PFSK-1 (cell line): ENCODE measurements at regions not wholly inside any gene's neighbourhood (a gene's known extent, or its start where the extent isn't known, plus 50 kb on each side); places are given as distances from the start of the nearest gene placed in this dataset.

ENCODE experiments used
- FOXP2 ChIP-seq: optimal IDR thresholded peaks from 2 replicates; pipeline ENCODE3; 2011; ENCODE audit warnings: borderline replicate concordance, control low read depth, inconsistent platforms; ENCODE audit not compliant: insufficient read depth; ENCODE audit errors: extremely low read length, extremely low read depth
- POLR2AphosphoS5 ChIP-seq: IDR thresholded peaks from 2 replicates; pipeline ENCODE4 v1.6.1; 2012; ENCODE audit warnings: low read depth, mild to moderate bottlenecking, control low read depth, low read length, moderate library complexity
- SIN3A ChIP-seq: IDR thresholded peaks from 2 replicates; pipeline ENCODE4 v1.6.1; 2012; ENCODE audit warnings: mild to moderate bottlenecking, low read length, moderate library complexity, borderline replicate concordance; ENCODE audit not compliant: insufficient read depth
- TAF1 ChIP-seq: IDR thresholded peaks from 2 replicates; pipeline ENCODE4 v1.6.1; 2012; ENCODE audit warnings: low read length, control low read depth, borderline replicate concordance; ENCODE audit not compliant: insufficient read depth
- TF ChIP-seq, protein P1 (sequence below), 2 experiments: IDR thresholded peaks; 2 replicates each; pipeline versions ENCODE4 v1.6.1 to v1.8.0; 2011 to 2012; ENCODE audit warnings: low read depth in 2 of 2, low read length in 2 of 2, control low read depth in 1 of 2, inconsistent platforms in 1 of 2, mild to moderate bottlenecking in 1 of 2, moderate library complexity in 1 of 2; ENCODE audit not compliant: insufficient read depth in 1 of 2

DNA sequence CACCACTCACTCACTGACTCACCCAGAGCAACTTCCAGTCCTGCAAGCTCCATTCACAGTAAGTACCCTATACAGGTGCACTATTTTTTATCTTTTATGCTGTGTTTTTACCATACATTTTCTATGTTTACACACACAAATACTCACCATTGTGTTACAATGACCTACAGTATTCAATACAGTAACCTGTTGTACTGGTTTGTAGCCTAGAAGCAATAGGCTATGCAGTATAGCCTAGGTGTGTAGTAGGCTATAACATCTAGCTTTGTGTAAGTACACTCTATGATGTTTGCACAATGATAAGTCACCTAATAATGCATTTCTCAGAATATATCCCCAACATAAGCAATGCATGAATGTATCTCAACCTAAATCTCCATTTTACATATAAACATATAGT is 541.1 kb downstream of the NR2F1-AS1 start:
- no peak for TF ChIP-seq SIN3A

DNA sequence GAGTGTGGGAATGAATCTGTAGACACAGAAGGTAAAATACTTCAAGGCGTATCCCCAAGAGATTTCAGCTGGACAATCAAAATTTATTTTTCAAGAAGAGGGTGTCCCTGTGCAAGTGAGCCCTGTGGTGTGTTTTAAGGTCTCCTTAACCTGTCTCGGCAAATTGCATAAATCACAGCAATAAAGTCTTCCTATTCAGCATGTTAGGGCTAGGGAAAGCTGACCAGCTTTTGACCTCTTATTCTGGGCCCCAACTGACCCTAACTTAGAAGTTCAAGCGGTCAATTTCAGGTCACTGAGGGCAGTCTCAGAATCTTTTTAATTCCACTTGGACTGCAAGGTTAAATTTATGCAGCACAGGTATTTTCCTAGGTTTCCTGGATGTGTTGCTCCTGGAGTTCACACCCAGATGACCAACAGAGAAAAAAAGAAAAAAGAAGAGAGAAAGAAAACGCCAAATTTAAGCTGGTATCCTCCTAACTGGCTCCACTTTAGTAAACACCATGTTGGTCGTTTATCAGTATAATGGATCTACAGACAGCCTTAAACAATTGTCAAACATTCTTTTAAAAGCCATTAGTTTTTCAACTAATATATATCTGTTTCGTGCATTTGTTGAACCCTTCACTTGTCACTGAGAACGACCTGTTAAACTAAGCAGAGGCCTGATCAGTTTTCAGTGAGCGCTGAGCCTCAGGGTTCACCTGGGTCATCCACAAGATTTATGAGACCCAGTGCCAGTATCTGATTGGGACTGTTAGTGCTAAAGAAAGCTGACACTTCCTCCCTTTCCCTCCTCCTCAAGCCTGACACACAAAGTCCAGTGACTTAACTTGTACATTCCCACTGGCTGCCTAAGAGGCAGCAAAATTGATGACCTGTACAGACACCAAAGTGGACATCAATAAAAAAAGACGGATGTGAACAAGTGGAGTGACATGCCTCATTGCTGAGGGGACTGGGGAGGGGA is 546.1 kb downstream of the NR2F1-AS1 start:
- TF ChIP-seq, protein P1, sequence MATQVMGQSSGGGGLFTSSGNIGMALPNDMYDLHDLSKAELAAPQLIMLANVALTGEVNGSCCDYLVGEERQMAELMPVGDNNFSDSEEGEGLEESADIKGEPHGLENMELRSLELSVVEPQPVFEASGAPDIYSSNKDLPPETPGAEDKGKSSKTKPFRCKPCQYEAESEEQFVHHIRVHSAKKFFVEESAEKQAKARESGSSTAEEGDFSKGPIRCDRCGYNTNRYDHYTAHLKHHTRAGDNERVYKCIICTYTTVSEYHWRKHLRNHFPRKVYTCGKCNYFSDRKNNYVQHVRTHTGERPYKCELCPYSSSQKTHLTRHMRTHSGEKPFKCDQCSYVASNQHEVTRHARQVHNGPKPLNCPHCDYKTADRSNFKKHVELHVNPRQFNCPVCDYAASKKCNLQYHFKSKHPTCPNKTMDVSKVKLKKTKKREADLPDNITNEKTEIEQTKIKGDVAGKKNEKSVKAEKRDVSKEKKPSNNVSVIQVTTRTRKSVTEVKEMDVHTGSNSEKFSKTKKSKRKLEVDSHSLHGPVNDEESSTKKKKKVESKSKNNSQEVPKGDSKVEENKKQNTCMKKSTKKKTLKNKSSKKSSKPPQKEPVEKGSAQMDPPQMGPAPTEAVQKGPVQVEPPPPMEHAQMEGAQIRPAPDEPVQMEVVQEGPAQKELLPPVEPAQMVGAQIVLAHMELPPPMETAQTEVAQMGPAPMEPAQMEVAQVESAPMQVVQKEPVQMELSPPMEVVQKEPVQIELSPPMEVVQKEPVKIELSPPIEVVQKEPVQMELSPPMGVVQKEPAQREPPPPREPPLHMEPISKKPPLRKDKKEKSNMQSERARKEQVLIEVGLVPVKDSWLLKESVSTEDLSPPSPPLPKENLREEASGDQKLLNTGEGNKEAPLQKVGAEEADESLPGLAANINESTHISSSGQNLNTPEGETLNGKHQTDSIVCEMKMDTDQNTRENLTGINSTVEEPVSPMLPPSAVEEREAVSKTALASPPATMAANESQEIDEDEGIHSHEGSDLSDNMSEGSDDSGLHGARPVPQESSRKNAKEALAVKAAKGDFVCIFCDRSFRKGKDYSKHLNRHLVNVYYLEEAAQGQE (IDR thresholded peaks at IDR 0.05; ENCODE audit: insufficient read depth in 1 of 2, low read depth in 2 of 2, low read length in 2 of 2): no peak

DNA sequence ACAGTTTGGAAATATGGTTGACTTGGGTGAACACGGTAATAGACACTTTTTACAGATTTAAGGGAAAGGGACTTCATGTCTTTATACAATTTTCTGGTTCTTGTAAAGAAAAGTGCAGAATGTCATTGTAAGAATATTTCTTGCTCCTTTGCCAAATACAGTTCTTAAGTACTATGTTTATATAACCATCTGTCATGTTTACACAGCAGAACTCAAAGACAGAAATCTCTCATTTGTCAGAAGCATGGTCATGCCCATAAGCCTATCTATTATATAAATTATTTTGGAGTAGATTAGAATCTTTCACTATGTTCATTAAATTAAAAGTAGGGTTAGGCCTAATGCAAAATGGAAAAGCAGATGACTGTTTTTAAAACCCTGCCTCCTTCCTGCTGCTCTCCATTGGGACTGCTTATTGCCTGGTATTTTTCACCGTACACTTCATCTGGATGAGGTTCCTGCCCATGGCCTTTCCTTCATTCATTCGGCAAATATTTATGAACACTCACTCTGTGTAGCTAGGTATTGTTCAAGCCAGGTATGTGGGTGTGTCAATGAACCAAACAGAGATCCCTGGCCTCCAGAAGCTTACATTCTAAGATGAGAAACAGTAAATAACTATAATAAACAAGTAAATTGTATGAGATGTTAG is 558.1 kb downstream of the NR2F1-AS1 start:
- TF ChIP-seq, protein P1 (IDR thresholded peaks at IDR 0.05; ENCODE audit: insufficient read depth in 1 of 2, low read depth in 2 of 2, low read length in 2 of 2): no peak
- TF ChIP-seq FOXP2 (no peak), TAF1 (no peak), SIN3A (no peak), POLR2AphosphoS5 (no peak)

DNA sequence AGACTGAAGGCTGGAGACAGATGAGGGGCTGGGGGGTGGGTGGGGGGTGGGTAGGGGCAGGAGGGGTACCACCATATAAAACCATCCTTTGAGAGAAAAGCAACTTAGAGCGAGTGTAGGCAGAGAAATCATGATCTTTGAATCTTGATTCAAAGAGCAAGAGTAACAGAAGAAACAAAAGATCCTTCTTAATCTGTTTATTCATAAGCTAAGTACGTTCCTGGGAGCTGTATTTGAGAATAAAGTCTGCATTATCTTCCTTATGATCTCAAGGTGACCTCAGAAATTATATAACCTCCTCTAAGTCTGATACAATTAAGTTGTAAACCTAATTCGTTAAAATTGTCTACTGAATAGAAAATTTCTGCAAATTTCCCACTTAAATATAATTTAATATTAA is 558.8 kb downstream of the NR2F1-AS1 start:
- TF ChIP-seq, protein P1 (IDR thresholded peaks at IDR 0.05; ENCODE audit: insufficient read depth in 1 of 2, low read depth in 2 of 2, low read length in 2 of 2): no peak
- no peak for TF ChIP-seq FOXP2
- TF ChIP-seq POLR2AphosphoS5: no peak
- no peak for TF ChIP-seq TAF1

DNA sequence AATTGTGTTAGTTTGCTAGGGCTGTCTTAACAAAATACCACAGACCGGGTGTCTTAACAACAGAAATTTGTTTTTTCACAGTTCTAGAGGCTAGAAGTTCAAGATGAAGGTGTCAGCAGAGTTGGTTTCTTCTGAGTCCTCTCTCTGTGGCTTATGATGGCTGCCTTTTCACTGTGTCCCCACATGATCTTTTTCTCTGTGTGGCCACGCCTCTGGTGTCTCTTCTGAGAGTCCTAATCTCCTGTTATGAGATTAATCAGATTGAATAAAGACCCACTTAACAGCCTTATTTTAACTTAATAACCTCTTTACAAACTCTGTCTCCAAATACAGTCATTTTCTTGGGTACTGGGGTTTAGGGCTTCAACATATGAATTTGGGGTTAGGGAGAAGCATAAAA is 561.1 kb downstream of the NR2F1-AS1 start:
- no peak for TF ChIP-seq FOXP2
- TF ChIP-seq, protein P1 (IDR thresholded peaks at IDR 0.05; ENCODE audit: insufficient read depth in 1 of 2, low read depth in 2 of 2, low read length in 2 of 2): no peak
- no peak for TF ChIP-seq SIN3A
- no peak for TF ChIP-seq POLR2AphosphoS5
- no peak for TF ChIP-seq TAF1
